ENCODE measurements at regions not wholly inside any gene's neighbourhood (a gene's known extent, or its start where the extent isn't known, plus 50 kb on each side); places are given as distances from the start of the nearest gene placed in this dataset.

DNA sequence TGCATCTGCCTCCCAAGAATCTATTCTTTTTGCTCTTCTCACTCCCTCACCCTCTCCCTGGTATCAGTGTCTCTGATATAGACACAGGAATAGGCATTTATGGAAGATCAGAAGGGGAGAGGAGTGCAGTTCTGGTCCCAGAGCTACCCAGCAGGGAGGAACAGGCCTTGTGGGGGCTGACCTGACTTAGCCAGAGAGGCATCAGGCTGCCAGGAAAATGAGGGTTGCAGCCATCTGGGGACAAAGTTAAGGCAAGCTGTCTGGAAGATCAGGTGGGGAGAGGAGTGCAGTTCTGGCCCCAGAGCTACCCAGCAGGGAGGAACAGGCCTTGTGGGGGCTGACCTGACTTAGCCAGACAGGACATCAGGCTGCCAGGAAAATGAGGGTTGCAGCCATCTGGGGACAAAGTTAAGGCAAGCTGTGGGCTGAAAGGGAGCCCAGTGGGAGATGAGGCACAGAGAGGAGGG lies 69.9 kb upstream of the HK2 start:
- TF ChIP-seq POLR2A (IDR thresholded peaks at IDR 0.05) (no peak), CTCF (IDR thresholded peaks at IDR 0.05) (no peak)

Data from body of pancreas (tissue), 4 donors.